ENCODE measurements at regions not wholly inside any gene's neighbourhood (a gene's known extent, or its start where the extent isn't known, plus 50 kb on each side); places are given as distances from the start of the nearest gene placed in this dataset.

- no peak for DNase-seq
These were observed 109.5 kb upstream of the MBNL2 start for GRCh38 chr13:97112446-97113152.

DNA sequence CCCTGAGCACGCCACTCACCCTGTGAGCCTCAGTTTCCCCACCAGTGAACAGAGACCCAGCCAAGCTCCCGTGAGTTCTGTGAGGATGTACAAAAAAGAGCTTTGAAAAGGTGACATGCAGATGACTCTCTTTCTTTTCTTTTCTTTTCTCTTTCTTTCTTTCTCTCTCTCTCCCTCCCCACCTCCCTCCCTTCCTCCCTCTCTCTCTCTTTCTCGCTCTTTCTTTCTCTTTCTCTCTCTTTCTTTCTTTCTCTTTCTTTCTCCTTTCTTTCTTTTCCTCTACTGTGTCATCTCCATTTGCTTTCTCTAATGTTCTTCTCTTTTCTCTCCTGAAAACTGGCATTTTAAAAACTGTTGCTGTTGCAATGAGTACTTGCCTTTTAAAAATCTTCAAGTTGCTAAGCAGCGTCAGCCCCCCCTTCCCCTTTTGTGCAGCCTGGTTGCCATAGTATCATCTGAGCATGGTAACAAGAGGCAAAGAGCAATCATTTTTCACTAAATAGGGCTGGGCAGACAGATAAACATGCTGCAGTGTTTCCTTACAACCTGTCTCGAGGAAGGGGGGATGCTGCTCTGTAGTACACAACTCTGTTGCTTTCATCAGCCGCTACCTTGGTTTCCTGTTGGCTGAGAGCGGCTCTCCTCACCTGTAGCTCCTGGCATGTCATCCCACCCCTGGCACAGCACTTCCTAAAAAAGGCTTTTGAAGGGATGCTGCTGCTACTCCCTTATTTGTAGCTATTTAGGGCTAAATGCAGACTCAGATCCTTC, 108.7 kb upstream of the MBNL2 start:
- DNase-seq: no peak

DNA sequence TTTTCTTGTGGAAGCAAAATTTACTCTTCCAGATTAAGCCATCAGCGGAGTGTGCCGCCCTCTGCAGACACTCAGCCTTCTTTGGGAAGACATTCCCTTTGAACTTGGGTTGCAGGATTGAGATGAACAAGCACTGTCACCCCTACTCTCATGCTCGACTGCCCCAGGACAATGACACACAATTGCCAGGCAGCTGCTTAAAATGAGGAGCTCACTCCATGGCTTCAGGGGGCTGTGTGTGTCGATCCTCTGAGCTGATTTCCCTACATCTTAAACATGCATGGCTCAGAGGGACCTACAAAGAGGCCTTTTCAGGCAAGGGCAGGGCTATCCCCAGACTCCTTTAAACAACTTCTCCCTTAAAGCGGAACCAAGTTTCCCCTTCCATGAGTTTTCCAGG, 107.5 kb upstream of the MBNL2 start:
- no peak for DNase-seq

GRCh38 chr13:97116754-97117153, 105.4 kb upstream of the MBNL2 start:
- no peak for DNase-seq

DNA sequence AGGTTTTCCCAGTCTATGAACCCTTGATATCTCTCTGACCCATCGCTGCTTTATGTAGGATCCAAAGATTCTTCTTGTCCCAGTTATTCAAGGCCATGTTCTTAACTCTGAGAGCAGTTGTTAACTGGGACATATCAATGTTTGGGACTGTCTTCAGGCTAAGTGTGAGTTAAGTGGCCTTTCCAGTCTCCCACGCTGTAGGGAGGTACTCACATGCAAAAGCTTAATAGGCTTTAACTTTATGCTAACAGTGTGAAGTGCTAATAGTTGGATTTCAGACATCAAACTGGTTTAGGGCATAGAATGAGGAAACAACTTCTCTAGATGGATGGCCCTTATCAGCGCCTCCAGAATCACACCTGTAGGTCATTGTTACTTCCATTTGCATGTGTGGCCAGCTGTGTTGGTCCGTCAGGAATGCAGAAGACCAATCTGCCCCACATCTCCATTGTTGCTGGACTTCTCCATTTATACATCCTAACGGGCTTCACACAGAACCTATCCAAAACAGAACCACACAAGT, 104.7 kb upstream of the MBNL2 start:
- no peak for DNase-seq

- DNase-seq: no peak
These were observed 102.2 kb upstream of the MBNL2 start for GRCh38 chr13:97119943-97120342.

- no peak for DNase-seq
These were observed 101.8 kb upstream of the MBNL2 start for GRCh38 chr13:97120346-97120745.

- DNase-seq: no peak
These were observed 101.2 kb upstream of the MBNL2 start for GRCh38 chr13:97120976-97121375.

DNA sequence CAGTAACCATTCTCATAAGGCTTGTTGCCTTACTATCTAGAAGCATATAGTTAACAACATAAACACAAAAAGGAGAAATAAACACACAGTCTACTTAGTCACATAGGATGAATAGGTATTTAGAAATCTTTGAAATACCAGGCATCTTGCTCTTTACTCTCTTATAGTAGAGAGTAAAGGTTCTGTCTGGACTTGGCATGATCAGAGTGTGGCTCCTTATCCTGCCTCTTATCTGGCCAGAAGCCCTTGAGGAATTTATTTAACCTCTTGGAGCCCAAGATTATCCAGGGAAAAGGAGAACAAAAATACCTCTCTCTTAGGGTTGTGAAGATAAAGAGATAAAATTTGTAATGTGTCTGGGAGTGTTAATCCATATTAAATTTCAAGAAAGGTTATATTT, 100.2 kb upstream of the MBNL2 start:
- DNase-seq: no peak

GRCh38 chr13:97122381-97122996, 99.6 kb upstream of the MBNL2 start:
- DNase-seq: no peak

DNA sequence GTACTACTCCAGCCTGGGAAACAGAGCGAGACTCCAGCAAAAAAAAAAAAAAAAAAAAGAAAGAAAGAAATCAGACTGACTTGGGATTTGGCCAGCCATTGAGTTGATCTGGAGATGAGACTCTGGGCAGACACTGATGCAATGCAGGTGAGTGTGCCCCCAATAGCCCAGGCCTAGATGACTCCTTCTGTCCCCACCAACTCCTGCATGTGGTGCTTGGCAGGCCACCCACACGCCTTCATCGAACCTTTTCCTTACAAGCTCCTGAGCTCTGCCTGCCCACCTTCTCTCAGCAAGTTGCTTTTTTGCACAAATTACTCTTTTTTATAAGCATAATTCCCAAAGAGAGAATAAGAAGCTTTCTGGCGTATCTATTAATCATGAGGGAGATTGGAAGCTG, 97.9 kb upstream of the MBNL2 start:
- DNase-seq: no peak

- no peak for DNase-seq
These were observed 97.0 kb upstream of the MBNL2 start for GRCh38 chr13:97124915-97125809.

DNA sequence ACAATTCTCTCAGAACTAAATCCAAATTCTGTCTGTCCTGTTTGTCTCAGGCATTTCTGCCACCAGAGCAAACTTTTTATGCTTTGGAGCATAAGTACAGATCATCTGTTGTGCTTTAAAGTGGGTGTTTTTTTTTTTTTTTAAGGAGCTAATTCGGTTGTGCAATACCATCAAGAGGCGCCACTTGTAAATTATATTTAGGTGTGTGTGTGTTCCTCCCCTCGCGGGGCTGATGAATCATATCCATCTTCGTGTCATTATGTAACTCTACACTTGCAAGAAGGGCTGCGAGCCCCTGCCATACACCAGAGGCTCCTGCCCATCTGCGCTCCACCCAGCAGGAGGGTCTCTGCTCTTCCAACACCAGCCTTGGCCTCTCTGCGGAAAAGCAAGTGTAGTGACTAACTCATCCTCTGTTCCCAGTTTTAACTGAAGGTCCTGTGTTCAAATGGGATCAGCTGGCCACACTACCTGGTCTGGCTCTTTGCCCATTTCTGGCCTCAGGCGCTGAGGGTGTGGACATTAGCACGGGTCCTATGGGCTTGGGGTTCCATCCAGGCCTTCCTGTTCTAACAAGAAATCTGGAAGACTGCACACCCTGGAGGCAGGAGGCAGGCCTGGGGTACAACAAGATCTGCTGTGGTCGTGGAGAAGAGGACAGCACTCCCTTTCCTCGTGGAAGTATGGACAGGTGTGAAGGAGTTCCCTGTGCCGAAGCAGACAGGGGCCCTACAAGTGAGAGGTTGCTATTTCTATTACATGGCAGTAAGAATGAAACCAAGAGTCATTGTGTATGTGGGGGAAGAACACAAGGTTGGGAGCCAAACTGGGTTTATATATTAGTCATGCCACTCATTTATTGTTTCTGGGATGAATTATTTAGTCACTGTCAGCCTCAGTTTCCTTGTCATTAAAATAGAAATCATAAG, 96.1 kb upstream of the MBNL2 start:
- DNase-seq: no peak

GRCh38 chr13:97127842-97128241, 94.3 kb upstream of the MBNL2 start:
- DNase-seq: no peak

DNA sequence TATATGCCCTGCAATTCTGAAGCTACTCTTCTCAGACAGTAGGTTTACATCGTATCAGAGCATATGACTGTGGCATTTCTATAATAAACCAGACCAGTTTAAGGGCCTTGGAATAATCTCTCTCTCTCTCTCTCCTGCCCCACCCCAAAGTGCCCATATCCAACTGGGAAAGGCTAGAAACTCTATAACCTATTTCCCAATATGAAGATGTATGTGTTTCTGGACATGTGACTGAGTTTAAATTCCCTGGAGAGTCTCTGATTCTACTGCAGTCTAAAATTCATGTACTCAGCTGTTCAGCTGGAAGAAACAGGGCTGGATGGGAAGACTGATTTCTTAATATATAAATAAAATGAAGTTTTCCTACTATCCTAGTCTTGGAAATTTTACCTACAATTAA, 91.9 kb upstream of the MBNL2 start:
- DNase-seq: no peak

DNA sequence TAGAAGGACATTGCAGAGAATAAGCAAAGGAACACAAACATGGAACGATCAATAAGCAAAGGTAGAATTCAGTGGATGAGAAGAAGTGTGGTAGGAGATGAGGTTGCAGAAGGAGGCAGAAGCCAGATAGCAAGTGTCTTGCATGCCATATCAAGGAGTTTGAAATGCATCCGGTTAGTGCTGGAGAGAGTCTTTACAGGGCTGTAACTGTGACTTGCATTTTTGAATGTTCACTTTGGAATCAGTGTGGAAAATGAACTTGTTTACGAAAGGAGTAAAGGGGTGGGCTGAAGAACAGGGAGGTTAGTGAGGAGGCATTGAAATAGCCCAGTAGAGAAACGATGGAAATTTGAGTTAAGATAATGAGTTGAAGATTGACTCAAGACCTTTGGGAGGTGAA, 90.7 kb upstream of the MBNL2 start:
- no peak for DNase-seq

DNA sequence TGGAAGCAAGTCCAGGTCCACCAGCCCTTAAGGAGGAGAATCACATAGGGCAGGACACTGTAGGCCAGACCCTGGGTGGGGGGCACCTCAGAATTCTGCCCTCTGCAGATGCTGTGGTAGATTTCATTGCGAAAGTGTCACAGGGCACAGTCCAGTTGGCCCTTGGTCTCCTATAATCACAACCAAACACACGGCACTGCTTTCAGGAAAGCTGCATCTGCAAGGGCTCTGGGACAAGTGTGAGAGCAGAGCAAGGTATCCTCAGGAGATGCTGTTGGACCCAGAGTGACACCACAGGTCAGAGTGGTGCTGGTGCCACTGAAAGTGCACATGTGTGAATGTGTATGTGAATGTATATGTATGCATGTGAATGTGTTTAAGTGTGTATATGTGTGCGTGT, 88.6 kb upstream of the MBNL2 start:
- DNase-seq: no peak

- DNase-seq: no peak
These were observed 88.2 kb upstream of the MBNL2 start for GRCh38 chr13:97133955-97134354.

DNA sequence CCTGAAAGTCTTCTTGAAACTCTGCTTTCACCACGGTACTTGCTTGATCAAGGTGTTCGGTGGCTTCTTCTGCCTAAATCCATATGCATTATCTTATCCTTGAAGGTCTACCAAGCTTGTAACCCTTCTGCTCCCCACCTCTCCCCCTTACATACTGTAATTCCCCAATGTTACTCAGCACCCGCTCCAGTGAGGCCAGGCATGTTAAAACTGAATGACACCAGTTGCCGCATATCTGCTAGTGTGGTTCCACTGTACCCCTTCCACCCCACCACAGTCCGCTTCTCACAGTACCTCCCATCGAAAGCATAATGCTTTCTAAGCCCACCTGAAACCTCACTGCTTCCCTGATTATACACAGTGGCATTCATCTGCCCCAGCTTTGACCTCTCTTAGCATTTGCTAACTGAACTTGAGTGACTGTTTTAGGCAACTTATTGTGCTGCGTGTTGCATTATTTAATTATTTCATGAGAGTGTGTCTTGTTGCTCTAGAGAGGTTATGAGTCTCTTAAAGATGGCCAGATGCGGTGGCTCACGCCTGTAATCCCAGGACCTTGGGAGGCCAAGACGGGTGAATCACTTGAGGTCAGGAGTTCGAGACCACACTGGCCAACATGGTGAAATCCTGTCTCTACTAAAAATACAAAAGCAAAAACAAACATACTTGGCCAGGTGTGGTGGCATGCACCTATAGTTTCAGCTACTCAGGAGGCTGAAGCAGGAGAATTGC, 87.6 kb upstream of the MBNL2 start:
- no peak for DNase-seq

DNA sequence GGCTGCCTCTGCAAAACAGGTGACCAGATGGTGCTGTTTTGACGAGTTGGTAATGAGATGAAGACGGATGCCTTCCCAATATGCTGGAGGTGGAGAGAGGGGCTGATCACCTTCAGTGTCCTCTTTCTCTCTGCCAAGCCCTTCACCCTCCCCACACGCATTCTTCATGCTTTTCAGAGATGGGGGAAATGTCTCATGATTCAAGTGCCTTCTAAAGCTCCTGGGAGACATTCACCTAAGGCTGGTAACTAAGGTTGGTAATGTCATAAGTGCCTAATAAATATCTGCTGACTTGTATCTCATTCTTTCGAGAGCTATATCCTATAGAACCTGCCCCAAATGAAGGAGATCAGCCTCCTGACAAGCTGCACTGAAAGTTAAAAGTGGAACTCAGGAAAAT, 86.2 kb upstream of the MBNL2 start:
- no peak for DNase-seq

- no peak for DNase-seq
These were observed 85.7 kb upstream of the MBNL2 start for GRCh38 chr13:97136418-97136817.

All from DMS79 treated with DMSO at 0.1 percent for 48 hours (cell line).